ENCODE measurements at regions not wholly inside any gene's neighbourhood (a gene's known extent, or its start where the extent isn't known, plus 50 kb on each side); places are given as distances from the start of the nearest gene placed in this dataset.
"Not testable (repeated sequence)": the region's sequence is repeated elsewhere in the genome, so short reads cannot be mapped to it uniquely, and the experiment has no call there.

GRCh38 chr4:33107814-33108213 is 2387.6 kb downstream of the PCDH7 start:
- DNase-seq (ENCODE audit: low spot score): no peak
- TF ChIP-seq CTCF (IDR thresholded peaks at IDR 0.05): no peak
- Histone ChIP-seq H3K27ac (no peak overlapping the region), H3K4me3 (no peak overlapping the region)

- Histone ChIP-seq H3K27ac (no peak overlapping the region), H3K4me3 (no peak overlapping the region)
- no peak for TF ChIP-seq CTCF (IDR thresholded peaks at IDR 0.05)
- DNase-seq (ENCODE audit: low spot score): no peak
Observed at GRCh38 chr4:33111117-33111516, 2390.9 kb downstream of the PCDH7 start.

GRCh38 chr4:33116871-33117270 is 2396.7 kb downstream of the PCDH7 start:
- DNase-seq (ENCODE audit: low spot score): no peak
- Histone ChIP-seq H3K27ac (no peak overlapping the region), H3K4me3 (no peak overlapping the region)
- no peak for TF ChIP-seq CTCF (IDR thresholded peaks at IDR 0.05)

GRCh38 chr4:33126002-33126401 is 2405.8 kb downstream of the PCDH7 start:
- Histone ChIP-seq H3K4me3 (no peak overlapping the region), H3K27ac (no peak overlapping the region)
- no peak for DNase-seq (ENCODE audit: low spot score)
- no peak for TF ChIP-seq CTCF (IDR thresholded peaks at IDR 0.05)

- DNase-seq (ENCODE audit: low spot score); H3K27ac ChIP-seq: not testable (repeated sequence)
Observed at GRCh38 chr4:33130662-33131061, 2410.5 kb downstream of the PCDH7 start.

GRCh38 chr4:33133723-33134122 is 2413.6 kb downstream of the PCDH7 start:
- no peak overlapping the region for H3K4me3 ChIP-seq
- no peak for TF ChIP-seq CTCF (IDR thresholded peaks at IDR 0.05)
- no peak for DNase-seq (ENCODE audit: low spot score)
- no peak overlapping the region for H3K27ac ChIP-seq

More at GRCh38 chr4:33130662-33131061, 2410.5 kb downstream of the PCDH7 start:
- H3K4me3 ChIP-seq: not testable (repeated sequence)

- DNase-seq (ENCODE audit: low spot score): no peak
- TF ChIP-seq CTCF (IDR thresholded peaks at IDR 0.05): no peak
- H3K27ac ChIP-seq: no peak overlapping the region
- no peak overlapping the region for H3K4me3 ChIP-seq
Observed at GRCh38 chr4:33134366-33134765, 2414.2 kb downstream of the PCDH7 start.
